ENCODE measurements at regions not wholly inside any gene's neighbourhood (a gene's known extent, or its start where the extent isn't known, plus 50 kb on each side); places are given as distances from the start of the nearest gene placed in this dataset.

- peaks cover 5% of the 10 kb centered on the region for H3K4me1 ChIP-seq
- DNase-seq: no peak
- H3K4me3 ChIP-seq: no peak overlapping the region
- H3K27me3 ChIP-seq: no peaks in the 10 kb centered on the region
- TF ChIP-seq CTCF (IDR thresholded peaks at IDR 0.05): no peak
- TF ChIP-seq POLR2A (IDR thresholded peaks at IDR 0.05): no peak
- H3K36me3 ChIP-seq (ENCODE audit: low read depth, missing control alignments): no peaks in the 10 kb centered on the region
- intact Hi-C loops (cut with DNase I; ENCODE audit: low total_unique reads): no loop called here
- 90 to 91% methylated on average over 5 of the region's 5 CpGs for WGBS, 2 donors
- H3K9me3 ChIP-seq: no peaks in the 10 kb centered on the region
- H3K27ac ChIP-seq: no peak overlapping the region
These were observed 145.3 kb downstream of the PLPP3 start for GRCh38 chr1:56434025-56434424.

GRCh38 chr1:56433056-56433577 lies 146.2 kb downstream of the PLPP3 start:
- H3K36me3 ChIP-seq (ENCODE audit: low read depth, missing control alignments): no peaks in the 10 kb centered on the region
- H3K27ac ChIP-seq: no peak overlapping the region
- H3K9me3 ChIP-seq: no peaks in the 10 kb centered on the region
- H3K4me3 ChIP-seq: no peak overlapping the region
- DNase-seq: no peak
- H3K27me3 ChIP-seq: no peaks in the 10 kb centered on the region
- WGBS, 2 donors: 94 to 99% methylated on average over 4 of the region's 4 CpGs
- H3K4me1 ChIP-seq: peaks cover 5% of the 10 kb centered on the region
- no peak for TF ChIP-seq CTCF (IDR thresholded peaks at IDR 0.05)
- TF ChIP-seq POLR2A (IDR thresholded peaks at IDR 0.05): no peak
- intact Hi-C loops (cut with DNase I; ENCODE audit: low total_unique reads): no loop called here

GRCh38 chr1:56432166-56432971 lies 147.0 kb downstream of the PLPP3 start:
- H3K36me3 ChIP-seq (ENCODE audit: low read depth, missing control alignments): no peaks in the 10 kb centered on the region
- TF ChIP-seq POLR2A (IDR thresholded peaks at IDR 0.05) (no peak), CTCF (IDR thresholded peaks at IDR 0.05) (no peak)
- DNase-seq: no peak
- 83 to 90% methylated on average over 8 of the region's 8 CpGs for WGBS, 2 donors
- no peaks in the 10 kb centered on the region for H3K9me3 ChIP-seq
- H3K27me3 ChIP-seq: no peaks in the 10 kb centered on the region
- intact Hi-C loops (cut with DNase I; ENCODE audit: low total_unique reads): no loop called here
- no peak overlapping the region for H3K27ac ChIP-seq
- peaks cover 4% of the 10 kb centered on the region for H3K4me1 ChIP-seq
- H3K4me3 ChIP-seq: no peak overlapping the region

- WGBS, 2 donors: 75 to 88% methylated on average over 4 of the region's 4 CpGs
- Histone ChIP-seq H3K27ac (no peak overlapping the region), H3K36me3 (ENCODE audit: low read depth, missing control alignments) (no peaks in the 10 kb centered on the region), H3K27me3 (no peaks in the 10 kb centered on the region), H3K4me1 (no peaks in the 10 kb centered on the region), H3K4me3 (no peak overlapping the region), H3K9me3 (no peaks in the 10 kb centered on the region)
- intact Hi-C loops (cut with DNase I; ENCODE audit: low total_unique reads): no loop called here
- TF ChIP-seq POLR2A (IDR thresholded peaks at IDR 0.05): no peak
- no peak for TF ChIP-seq CTCF (IDR thresholded peaks at IDR 0.05)
- no peak for DNase-seq
These were observed 149.1 kb downstream of the PLPP3 start for GRCh38 chr1:56430141-56430839.

All from testis (tissue), 2 donors.